ENCODE measurements at regions not wholly inside any gene's neighbourhood (a gene's known extent, or its start where the extent isn't known, plus 50 kb on each side); places are given as distances from the start of the nearest gene placed in this dataset.

GRCh38 chr18:37694516-37694915 lies 128.9 kb upstream of the CELF4 start:
- H3K36me3 ChIP-seq (ENCODE audit: insufficient read depth, low read length) = no peaks in the 10 kb centered on the region
- H3K9ac ChIP-seq (ENCODE audit: low read depth, low read length) = no peak overlapping the region
- WGBS = 39% methylated on average over 2 of the region's 4 CpGs
- no peaks in the 10 kb centered on the region for H3K27me3 ChIP-seq (ENCODE audit: insufficient read depth, low read length)
- H3K4me3 ChIP-seq (ENCODE audit: low read length) = no peak overlapping the region
- H3K4me1 ChIP-seq (ENCODE audit: insufficient read depth, low read length) = peaks cover 9% of the 10 kb centered on the region; the same call in 1 of the 2 replicates
- no peak overlapping the region for H3K27ac ChIP-seq (ENCODE audit: low read depth, low read length)
- H3K9me3 ChIP-seq (ENCODE audit: insufficient read depth, low read depth, low read length) = no peaks in the 10 kb centered on the region

DNA sequence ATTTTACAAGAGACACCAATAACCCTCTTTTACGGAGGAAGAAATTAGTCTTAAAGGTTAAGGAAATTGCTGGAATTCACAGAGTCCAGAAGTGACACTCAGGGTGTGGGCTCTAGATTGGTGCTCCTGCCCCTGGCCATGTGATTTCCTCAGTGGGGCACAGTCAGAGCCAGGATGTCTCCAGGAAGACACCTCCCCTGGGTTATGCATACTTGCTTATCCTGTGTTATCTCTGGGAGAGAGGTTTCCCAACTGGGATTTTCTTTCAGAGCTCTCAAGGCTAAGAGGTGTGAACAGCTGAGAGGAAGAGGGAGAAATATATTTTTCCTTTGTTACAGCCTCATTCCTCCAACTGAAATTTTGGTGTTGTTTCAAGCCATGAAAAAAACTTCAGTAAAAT lies 125.6 kb upstream of the CELF4 start:
- Histone ChIP-seq H3K27ac (ENCODE audit: low read depth, low read length) (no peak overlapping the region), H3K4me1 (ENCODE audit: insufficient read depth, low read length) (no peaks in the 10 kb centered on the region), H3K36me3 (ENCODE audit: insufficient read depth, low read length) (no peaks in the 10 kb centered on the region), H3K9me3 (ENCODE audit: insufficient read depth, low read depth, low read length) (no peaks in the 10 kb centered on the region), H3K27me3 (ENCODE audit: insufficient read depth, low read length) (no peaks in the 10 kb centered on the region), H3K9ac (ENCODE audit: low read depth, low read length) (no peak overlapping the region), H3K4me3 (ENCODE audit: low read length) (no peak overlapping the region)
- 100% methylated on average over 1 of the region's 1 CpG for WGBS

GRCh38 chr18:37689841-37690240 lies 124.2 kb upstream of the CELF4 start:
- no peaks in the 10 kb centered on the region for H3K9me3 ChIP-seq (ENCODE audit: insufficient read depth, low read depth, low read length)
- no peak overlapping the region for H3K4me3 ChIP-seq (ENCODE audit: low read length)
- H3K9ac ChIP-seq (ENCODE audit: low read depth, low read length) = no peak overlapping the region
- WGBS = no CpG with 5 or more reads among the region's 1 CpG
- no peaks in the 10 kb centered on the region for H3K4me1 ChIP-seq (ENCODE audit: insufficient read depth, low read length)
- H3K36me3 ChIP-seq (ENCODE audit: insufficient read depth, low read length) = no peaks in the 10 kb centered on the region
- no peak overlapping the region for H3K27ac ChIP-seq (ENCODE audit: low read depth, low read length)
- no peaks in the 10 kb centered on the region for H3K27me3 ChIP-seq (ENCODE audit: insufficient read depth, low read length)

DNA sequence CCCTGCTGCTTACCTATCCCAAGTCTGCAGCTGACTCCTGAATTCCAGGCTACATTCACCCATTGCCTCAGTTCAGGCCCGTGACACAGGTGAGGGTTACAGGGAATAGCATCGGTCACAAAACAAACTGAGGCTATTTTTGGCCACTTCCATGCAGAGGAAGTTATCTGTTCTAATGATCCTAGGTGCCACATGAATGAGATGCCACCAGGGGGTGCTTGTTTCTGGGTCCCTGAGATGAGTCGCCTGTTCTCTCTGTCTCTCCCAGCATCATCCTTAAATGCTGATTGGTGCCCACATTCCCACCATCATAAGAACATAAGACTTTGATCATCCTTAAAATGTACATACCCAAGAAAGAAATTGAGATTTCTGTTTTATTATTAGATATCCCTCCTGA lies 119.0 kb upstream of the CELF4 start:
- Histone ChIP-seq H3K9me3 (ENCODE audit: insufficient read depth, low read depth, low read length) (no peaks in the 10 kb centered on the region), H3K9ac (ENCODE audit: low read depth, low read length) (no peak overlapping the region), H3K4me1 (ENCODE audit: insufficient read depth, low read length) (no peaks in the 10 kb centered on the region), H3K27me3 (ENCODE audit: insufficient read depth, low read length) (no peaks in the 10 kb centered on the region), H3K4me3 (ENCODE audit: low read length) (no peak overlapping the region), H3K27ac (ENCODE audit: low read depth, low read length) (no peak overlapping the region), H3K36me3 (ENCODE audit: insufficient read depth, low read length) (no peaks in the 10 kb centered on the region)
- WGBS = 82% methylated on average over 3 of the region's 3 CpGs

DNA sequence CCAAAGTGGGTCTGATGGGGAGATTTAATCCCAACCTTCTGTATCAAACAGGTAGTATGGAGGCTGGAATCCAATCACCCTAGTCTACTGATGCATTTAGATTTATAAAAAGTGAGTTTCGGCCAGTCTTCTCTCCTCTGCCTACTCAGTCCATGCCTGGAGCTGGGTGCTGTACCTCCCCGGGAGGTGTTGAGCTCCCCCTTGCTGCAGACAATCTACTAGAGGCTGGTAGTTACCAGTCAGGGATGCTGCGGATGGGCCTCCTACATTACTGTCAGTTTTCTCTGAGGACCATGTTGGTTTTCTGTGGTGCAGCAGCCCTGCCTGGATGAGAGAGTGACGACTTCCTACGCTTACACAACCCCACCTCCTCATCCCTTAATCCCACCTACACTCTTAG lies 118.6 kb upstream of the CELF4 start:
- H3K36me3 ChIP-seq (ENCODE audit: insufficient read depth, low read length) = no peaks in the 10 kb centered on the region
- WGBS = 90% methylated on average over 5 of the region's 5 CpGs
- H3K27ac ChIP-seq (ENCODE audit: low read depth, low read length) = no peak overlapping the region
- H3K4me1 ChIP-seq (ENCODE audit: insufficient read depth, low read length) = no peaks in the 10 kb centered on the region
- no peaks in the 10 kb centered on the region for H3K27me3 ChIP-seq (ENCODE audit: insufficient read depth, low read length)
- no peaks in the 10 kb centered on the region for H3K9me3 ChIP-seq (ENCODE audit: insufficient read depth, low read depth, low read length)
- H3K4me3 ChIP-seq (ENCODE audit: low read length) = no peak overlapping the region
- H3K9ac ChIP-seq (ENCODE audit: low read depth, low read length) = no peak overlapping the region

DNA sequence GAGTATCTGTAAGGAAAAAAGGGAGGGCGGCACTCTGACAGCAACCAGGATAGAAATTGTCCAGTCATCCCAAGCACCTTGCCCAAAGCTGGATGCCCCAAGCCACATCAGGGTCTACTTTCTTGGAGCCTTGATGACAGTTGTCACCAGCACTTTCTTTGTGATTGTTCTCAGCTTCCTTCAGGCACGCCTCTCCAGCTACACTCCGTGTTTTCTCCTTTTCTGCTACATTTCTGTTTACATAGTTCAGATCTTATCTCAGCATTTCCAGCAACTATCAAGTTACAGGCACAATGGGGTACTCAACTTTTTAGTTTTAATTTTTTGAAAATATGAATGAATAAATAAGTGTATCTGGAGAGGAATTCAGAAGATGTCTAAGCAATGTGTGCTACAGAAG lies 115.3 kb upstream of the CELF4 start:
- no peaks in the 10 kb centered on the region for H3K27me3 ChIP-seq (ENCODE audit: insufficient read depth, low read length)
- H3K4me3 ChIP-seq (ENCODE audit: low read length) = no peak overlapping the region
- H3K9me3 ChIP-seq (ENCODE audit: insufficient read depth, low read depth, low read length) = no peaks in the 10 kb centered on the region
- no peaks in the 10 kb centered on the region for H3K36me3 ChIP-seq (ENCODE audit: insufficient read depth, low read length)
- no peak overlapping the region for H3K9ac ChIP-seq (ENCODE audit: low read depth, low read length)
- H3K4me1 ChIP-seq (ENCODE audit: insufficient read depth, low read length) = no peaks in the 10 kb centered on the region
- no peak overlapping the region for H3K27ac ChIP-seq (ENCODE audit: low read depth, low read length)
- 85% methylated on average over 3 of the region's 3 CpGs for WGBS

DNA sequence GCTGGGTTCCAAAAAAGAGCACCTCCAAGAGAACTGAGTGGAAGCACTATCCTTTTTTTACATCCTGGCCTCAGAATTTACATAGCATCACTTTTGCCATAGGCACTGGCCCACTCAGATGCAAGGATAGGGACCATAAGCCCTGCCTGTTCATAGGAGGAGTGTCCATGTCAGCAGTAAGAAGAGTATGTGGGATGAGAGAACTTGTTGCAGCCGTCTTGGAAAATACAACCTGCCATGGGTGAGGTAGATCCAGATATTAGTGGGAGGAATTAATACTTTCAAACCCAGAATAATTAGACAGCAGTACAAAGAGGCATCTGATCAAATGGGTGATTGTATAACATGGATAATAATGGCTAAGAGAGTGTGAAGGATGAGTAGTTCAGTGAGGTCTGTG lies 110.7 kb upstream of the CELF4 start:
- Histone ChIP-seq H3K4me3 (ENCODE audit: low read length) (no peak overlapping the region), H3K27me3 (ENCODE audit: insufficient read depth, low read length) (no peaks in the 10 kb centered on the region)

GRCh38 chr18:37675699-37676098 lies 110.1 kb upstream of the CELF4 start:
- WGBS = no CpG with 5 or more reads among the region's 1 CpG
- Histone ChIP-seq H3K9ac (ENCODE audit: low read depth, low read length) (no peak overlapping the region), H3K36me3 (ENCODE audit: insufficient read depth, low read length) (no peaks in the 10 kb centered on the region), H3K4me3 (ENCODE audit: low read length) (no peak overlapping the region), H3K27ac (ENCODE audit: low read depth, low read length) (no peak overlapping the region), H3K9me3 (ENCODE audit: insufficient read depth, low read depth, low read length) (peaks cover 6% of the 10 kb centered on the region; the same call in 1 of the 2 replicates), H3K27me3 (ENCODE audit: insufficient read depth, low read length) (no peaks in the 10 kb centered on the region), H3K4me1 (ENCODE audit: insufficient read depth, low read length) (no peaks in the 10 kb centered on the region)

More for the DNA sequence above, 110.7 kb upstream of the CELF4 start:
- no peaks in the 10 kb centered on the region for H3K4me1 ChIP-seq (ENCODE audit: insufficient read depth, low read length)
- no peak overlapping the region for H3K27ac ChIP-seq (ENCODE audit: low read depth, low read length)
- peaks cover 6% of the 10 kb centered on the region; the same call in 1 of the 2 replicates for H3K9me3 ChIP-seq (ENCODE audit: insufficient read depth, low read depth, low read length)
- 92% methylated on average over 1 of the region's 1 CpG for WGBS
- no peaks in the 10 kb centered on the region for H3K36me3 ChIP-seq (ENCODE audit: insufficient read depth, low read length)
- no peak overlapping the region for H3K9ac ChIP-seq (ENCODE audit: low read depth, low read length)

GRCh38 chr18:37674570-37674969 lies 109.0 kb upstream of the CELF4 start:
- Histone ChIP-seq H3K4me1 (ENCODE audit: insufficient read depth, low read length) (no peaks in the 10 kb centered on the region), H3K9ac (ENCODE audit: low read depth, low read length) (no peak overlapping the region), H3K9me3 (ENCODE audit: insufficient read depth, low read depth, low read length) (peaks cover 6% of the 10 kb centered on the region; the same call in 1 of the 2 replicates), H3K27me3 (ENCODE audit: insufficient read depth, low read length) (no peaks in the 10 kb centered on the region), H3K36me3 (ENCODE audit: insufficient read depth, low read length) (no peaks in the 10 kb centered on the region), H3K27ac (ENCODE audit: low read depth, low read length) (no peak overlapping the region), H3K4me3 (ENCODE audit: low read length) (no peak overlapping the region)
- 89% methylated on average over 4 of the region's 4 CpGs for WGBS

- H3K36me3 ChIP-seq (ENCODE audit: insufficient read depth, low read length) = no peaks in the 10 kb centered on the region
- H3K9ac ChIP-seq (ENCODE audit: low read depth, low read length) = no peak overlapping the region
- no peaks in the 10 kb centered on the region for H3K27me3 ChIP-seq (ENCODE audit: insufficient read depth, low read length)
- H3K4me1 ChIP-seq (ENCODE audit: insufficient read depth, low read length) = peaks cover 9% of the 10 kb centered on the region
- H3K9me3 ChIP-seq (ENCODE audit: insufficient read depth, low read depth, low read length) = peaks cover 6% of the 10 kb centered on the region; the same call in 1 of the 2 replicates
- no peak overlapping the region for H3K27ac ChIP-seq (ENCODE audit: low read depth, low read length)
- no peak overlapping the region for H3K4me3 ChIP-seq (ENCODE audit: low read length)
- 90% methylated on average over 9 of the region's 9 CpGs for WGBS
These were observed 108.1 kb upstream of the CELF4 start for GRCh38 chr18:37673671-37674070.

DNA sequence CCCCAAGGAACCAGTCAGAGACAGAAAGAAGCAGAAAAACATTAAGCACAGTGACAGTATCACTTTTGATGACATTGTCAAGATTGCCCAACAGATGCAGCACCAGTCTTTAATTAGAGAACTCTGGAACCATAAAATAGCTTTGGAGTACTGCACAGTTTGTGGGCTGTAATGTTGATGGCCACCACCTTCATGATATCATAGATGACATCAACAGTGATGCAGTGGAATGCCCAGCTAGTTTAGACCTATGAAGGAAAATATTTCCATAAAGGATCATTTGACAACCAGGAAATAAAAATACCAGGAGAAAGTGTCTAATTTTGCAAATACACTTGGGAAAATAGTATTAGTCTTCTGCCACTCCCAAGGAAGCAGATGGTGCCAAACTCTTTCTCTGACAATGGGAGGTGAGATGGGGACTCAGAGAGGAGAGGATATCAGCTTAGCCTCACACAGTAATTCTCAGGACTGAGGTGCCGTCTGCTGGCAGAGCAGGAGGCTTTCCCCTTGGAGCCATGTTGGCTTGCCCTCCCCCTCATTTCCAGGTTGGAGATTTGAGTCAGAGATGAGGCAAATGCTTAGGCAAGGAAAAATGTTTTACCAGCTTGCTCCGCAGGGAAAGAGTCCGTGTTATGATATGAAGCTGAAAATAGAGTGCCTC lies 107.5 kb upstream of the CELF4 start:
- 73% methylated on average over 3 of the region's 3 CpGs for WGBS
- Histone ChIP-seq H3K4me1 (ENCODE audit: insufficient read depth, low read length) (peaks cover 11% of the 10 kb centered on the region), H3K9me3 (ENCODE audit: insufficient read depth, low read depth, low read length) (peaks cover 6% of the 10 kb centered on the region; the same call in 1 of the 2 replicates), H3K4me3 (ENCODE audit: low read length) (no peak overlapping the region), H3K27ac (ENCODE audit: low read depth, low read length) (no peak overlapping the region), H3K27me3 (ENCODE audit: insufficient read depth, low read length) (no peaks in the 10 kb centered on the region), H3K36me3 (ENCODE audit: insufficient read depth, low read length) (no peaks in the 10 kb centered on the region), H3K9ac (ENCODE audit: low read depth, low read length) (no peak overlapping the region)

DNA sequence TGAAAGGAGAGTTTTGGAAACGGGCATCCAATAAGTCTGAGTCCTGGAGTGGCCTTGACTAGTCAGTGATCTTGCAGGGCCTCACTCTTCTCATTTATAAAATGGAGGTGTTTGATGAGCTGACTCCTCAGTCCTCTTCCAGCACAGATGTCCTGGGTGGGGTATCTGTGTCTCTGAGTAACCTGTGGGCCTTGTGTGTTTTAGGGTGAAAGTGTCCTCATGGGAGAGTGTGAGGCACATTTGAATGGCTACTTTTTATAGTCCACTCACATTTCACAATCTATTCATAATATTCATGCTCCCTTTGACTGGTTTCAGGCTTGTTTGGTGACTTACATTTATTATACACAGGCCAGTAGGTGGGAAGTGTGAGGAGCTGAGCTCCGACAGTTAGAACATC lies 106.4 kb upstream of the CELF4 start:
- no peaks in the 10 kb centered on the region for H3K36me3 ChIP-seq (ENCODE audit: insufficient read depth, low read length)
- no peaks in the 10 kb centered on the region for H3K27me3 ChIP-seq (ENCODE audit: insufficient read depth, low read length)
- H3K4me3 ChIP-seq (ENCODE audit: low read length) = no peak overlapping the region
- H3K9ac ChIP-seq (ENCODE audit: low read depth, low read length) = no peak overlapping the region
- H3K4me1 ChIP-seq (ENCODE audit: insufficient read depth, low read length) = peaks cover 11% of the 10 kb centered on the region
- 100% methylated on average over 2 of the region's 2 CpGs for WGBS
- H3K9me3 ChIP-seq (ENCODE audit: insufficient read depth, low read depth, low read length) = peaks cover 6% of the 10 kb centered on the region; the same call in 1 of the 2 replicates
- H3K27ac ChIP-seq (ENCODE audit: low read depth, low read length) = no peak overlapping the region
